ENCODE measurements at regions not wholly inside any gene's neighbourhood (a gene's known extent, or its start where the extent isn't known, plus 50 kb on each side); places are given as distances from the start of the nearest gene placed in this dataset.
"Not testable (repeated sequence)": the region's sequence is repeated elsewhere in the genome, so short reads cannot be mapped to it uniquely, and the experiment has no call there.

- TF ChIP-seq, protein P1, sequence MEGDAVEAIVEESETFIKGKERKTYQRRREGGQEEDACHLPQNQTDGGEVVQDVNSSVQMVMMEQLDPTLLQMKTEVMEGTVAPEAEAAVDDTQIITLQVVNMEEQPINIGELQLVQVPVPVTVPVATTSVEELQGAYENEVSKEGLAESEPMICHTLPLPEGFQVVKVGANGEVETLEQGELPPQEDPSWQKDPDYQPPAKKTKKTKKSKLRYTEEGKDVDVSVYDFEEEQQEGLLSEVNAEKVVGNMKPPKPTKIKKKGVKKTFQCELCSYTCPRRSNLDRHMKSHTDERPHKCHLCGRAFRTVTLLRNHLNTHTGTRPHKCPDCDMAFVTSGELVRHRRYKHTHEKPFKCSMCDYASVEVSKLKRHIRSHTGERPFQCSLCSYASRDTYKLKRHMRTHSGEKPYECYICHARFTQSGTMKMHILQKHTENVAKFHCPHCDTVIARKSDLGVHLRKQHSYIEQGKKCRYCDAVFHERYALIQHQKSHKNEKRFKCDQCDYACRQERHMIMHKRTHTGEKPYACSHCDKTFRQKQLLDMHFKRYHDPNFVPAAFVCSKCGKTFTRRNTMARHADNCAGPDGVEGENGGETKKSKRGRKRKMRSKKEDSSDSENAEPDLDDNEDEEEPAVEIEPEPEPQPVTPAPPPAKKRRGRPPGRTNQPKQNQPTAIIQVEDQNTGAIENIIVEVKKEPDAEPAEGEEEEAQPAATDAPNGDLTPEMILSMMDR (conservative IDR thresholded peaks at IDR 0.05; ENCODE audit: low read depth, low read length): no peak
- Histone ChIP-seq H3K27me3 (ENCODE audit: insufficient read depth, low read depth) (no peaks in the 10 kb centered on the region), H3K9ac (no peak overlapping the region), H3K27ac (no peak overlapping the region), H2AFZ (ENCODE audit: low read depth) (no peak overlapping the region), H3K4me2 (no peak overlapping the region), H4K20me1 (ENCODE audit: insufficient read depth) (no peaks in the 10 kb centered on the region), H3K4me1 (ENCODE audit: low read depth, poor library complexity, severe bottlenecking) (no peaks in the 10 kb centered on the region), H3K79me2 (ENCODE audit: insufficient read depth, low read depth) (no peaks in the 10 kb centered on the region), H3K4me3 (IDR thresholded peaks at IDR 0.05; ENCODE audit: insufficient read depth, low read depth, low read length) (no peak overlapping the region), H3K36me3 (ENCODE audit: insufficient read depth) (no peaks in the 10 kb centered on the region)
These were observed 68.5 kb upstream of the NAA35 start for GRCh38 chr9:85872463-85872862.

GRCh38 chr9:85876628-85877027, 64.3 kb upstream of the NAA35 start:
- H3K4me1 ChIP-seq (ENCODE audit: low read depth, poor library complexity, severe bottlenecking): no peaks in the 10 kb centered on the region
- H2AFZ ChIP-seq (ENCODE audit: low read depth): no peak overlapping the region
- H3K79me2 ChIP-seq (ENCODE audit: insufficient read depth, low read depth): no peaks in the 10 kb centered on the region
- H3K4me3 ChIP-seq (IDR thresholded peaks at IDR 0.05; ENCODE audit: insufficient read depth, low read depth, low read length): no peak overlapping the region
- TF ChIP-seq, protein P1 (conservative IDR thresholded peaks at IDR 0.05; ENCODE audit: low read depth, low read length): no peak
- no peak overlapping the region for H3K4me2 ChIP-seq
- H3K36me3 ChIP-seq (ENCODE audit: insufficient read depth): no peaks in the 10 kb centered on the region
- no peaks in the 10 kb centered on the region for H4K20me1 ChIP-seq (ENCODE audit: insufficient read depth)
- no peaks in the 10 kb centered on the region for H3K27me3 ChIP-seq (ENCODE audit: insufficient read depth, low read depth)
- no peak overlapping the region for H3K9ac ChIP-seq
- no peak overlapping the region for H3K27ac ChIP-seq

- not testable (repeated sequence) for H3K27ac ChIP-seq; H3K9ac ChIP-seq; H3K27me3 ChIP-seq (ENCODE audit: insufficient read depth, low read depth)
These were observed 61.9 kb upstream of the NAA35 start for GRCh38 chr9:85878872-85879597.

DNA sequence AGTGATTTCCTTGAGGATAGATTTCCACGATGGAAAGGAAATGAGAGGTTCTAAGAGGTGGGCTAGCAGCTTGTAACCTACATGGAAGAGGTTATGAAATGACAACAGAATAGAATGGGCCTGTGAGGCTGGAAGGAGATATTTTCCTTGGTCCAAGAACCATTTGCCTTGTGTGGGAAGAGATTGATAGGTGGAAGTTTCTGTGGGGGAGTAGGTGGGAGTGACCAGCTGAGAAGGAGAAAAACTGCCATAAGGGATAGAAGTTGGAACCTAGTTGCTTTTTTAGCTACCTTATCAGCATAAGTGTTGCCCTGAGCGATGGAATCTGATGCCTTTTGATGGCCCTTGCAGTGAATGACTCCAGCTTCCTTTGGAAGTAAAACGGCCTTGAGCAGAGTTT, 60.4 kb upstream of the NAA35 start:
- H3K4me2 ChIP-seq; H3K79me2 ChIP-seq (ENCODE audit: insufficient read depth, low read depth); H3K9ac ChIP-seq; H2AFZ ChIP-seq (ENCODE audit: low read depth); H3K4me3 ChIP-seq (IDR thresholded peaks at IDR 0.05; ENCODE audit: insufficient read depth, low read depth, low read length); H3K4me1 ChIP-seq (ENCODE audit: low read depth, poor library complexity, severe bottlenecking); H3K36me3 ChIP-seq (ENCODE audit: insufficient read depth); H3K27ac ChIP-seq; H4K20me1 ChIP-seq (ENCODE audit: insufficient read depth); H3K27me3 ChIP-seq (ENCODE audit: insufficient read depth, low read depth): not testable (repeated sequence)

More at GRCh38 chr9:85878872-85879597, 61.9 kb upstream of the NAA35 start:
- H3K79me2 ChIP-seq (ENCODE audit: insufficient read depth, low read depth); H2AFZ ChIP-seq (ENCODE audit: low read depth); H3K4me2 ChIP-seq; H3K36me3 ChIP-seq (ENCODE audit: insufficient read depth); H3K4me1 ChIP-seq (ENCODE audit: low read depth, poor library complexity, severe bottlenecking); H4K20me1 ChIP-seq (ENCODE audit: insufficient read depth); H3K4me3 ChIP-seq (IDR thresholded peaks at IDR 0.05; ENCODE audit: insufficient read depth, low read depth, low read length): not testable (repeated sequence)

- Histone ChIP-seq H4K20me1 (ENCODE audit: insufficient read depth) (no peaks in the 10 kb centered on the region), H3K79me2 (ENCODE audit: insufficient read depth, low read depth) (no peaks in the 10 kb centered on the region), H3K4me2 (no peak overlapping the region), H2AFZ (ENCODE audit: low read depth) (no peak overlapping the region), H3K27ac (no peak overlapping the region), H3K36me3 (ENCODE audit: insufficient read depth) (no peaks in the 10 kb centered on the region), H3K4me1 (ENCODE audit: low read depth, poor library complexity, severe bottlenecking) (no peaks in the 10 kb centered on the region), H3K27me3 (ENCODE audit: insufficient read depth, low read depth) (no peaks in the 10 kb centered on the region), H3K4me3 (IDR thresholded peaks at IDR 0.05; ENCODE audit: insufficient read depth, low read depth, low read length) (no peak overlapping the region), H3K9ac (no peak overlapping the region)
- TF ChIP-seq, protein P1 (conservative IDR thresholded peaks at IDR 0.05; ENCODE audit: low read depth, low read length): no peak
These were observed 56.7 kb upstream of the NAA35 start for GRCh38 chr9:85884256-85884655.
